Karpas-422 (cell line): ENCODE measurements at regions not wholly inside any gene's neighbourhood (a gene's known extent, or its start where the extent isn't known, plus 50 kb on each side); places are given as distances from the start of the nearest gene placed in this dataset.
A peak's percentile ranks its signal among the peaks of the same experiment; 100 is the strongest.

Source experiments
- DNase-seq: peaks from one replicate; pipeline ENCODE4 v3.0.0-alpha.2; 2015
- H2AFZ ChIP-seq: fragments of 200-600 bp; sonication (generic); 2 replicates; pipeline ENCODE4 v1.6.1; 2014; ENCODE audit warnings: antibody characterized with exemption, low read length, mixed read lengths
- H3K27ac ChIP-seq: fragments of 200-600 bp; sonication (generic); 2 replicates; pipeline ENCODE4 v1.5.1; 2014; ENCODE audit warnings: mild to moderate bottlenecking, low read length, moderate library complexity
- H3K27me3 ChIP-seq: fragments of 200-600 bp; sonication (generic); 2 replicates; pipeline ENCODE4 v1.6.1; 2014; ENCODE audit warnings: low read length, mixed read lengths
- H3K36me3 ChIP-seq: fragments of 200-600 bp; sonication (generic); 2 replicates; pipeline ENCODE4 v1.6.1; 2014; ENCODE audit warnings: low read length, mixed read lengths; ENCODE audit not compliant: insufficient read depth
- H3K4me1 ChIP-seq: fragments of 200-600 bp; sonication (generic); 2 replicates; pipeline ENCODE4 v1.6.1; 2014; ENCODE audit warnings: mild to moderate bottlenecking, low read length, mixed read lengths
- H3K4me2 ChIP-seq: fragments of 200-600 bp; sonication (generic); 2 replicates; pipeline ENCODE4 v1.6.1; 2014; ENCODE audit warnings: low read length, low read depth, mild to moderate bottlenecking; ENCODE audit not compliant: poor library complexity, severe bottlenecking
- H3K4me3 ChIP-seq: fragments of 200-600 bp; sonication (generic); 2 replicates; pipeline ENCODE4 v1.5.1; 2014; ENCODE audit warnings: mild to moderate bottlenecking, antibody characterized with exemption, low read length, mixed read lengths
- H3K79me2 ChIP-seq: fragments of 200-600 bp; sonication (generic); 2 replicates; pipeline ENCODE4 v1.6.1; 2014; ENCODE audit warnings: mild to moderate bottlenecking, low read length, mixed read lengths
- H3K9ac ChIP-seq: fragments of 200-600 bp; sonication (generic); 2 replicates; pipeline ENCODE4 v1.6.0; 2014; ENCODE audit warnings: low read length
- H3K9me2 ChIP-seq: fragments of 200-600 bp; sonication (generic), shearing (Covaris generic); replicated peaks from 2 replicates; pipeline ENCODE4 v1.6.0; 2014; ENCODE audit warnings: mild to moderate bottlenecking, low read length, moderate library complexity; ENCODE audit not compliant: insufficient read depth
- H3K9me3 ChIP-seq: fragments of 300-700, 200-600 bp; sonication (generic); 2 replicates; pipeline ENCODE4 v1.6.1; 2014; ENCODE audit warnings: low read length, mixed read lengths
- H4K20me1 ChIP-seq: fragments of 200-600 bp; sonication (generic); 2 replicates; pipeline ENCODE4 v1.6.1; 2014; ENCODE audit warnings: mild to moderate bottlenecking, antibody characterized with exemption, low read length, low read depth; ENCODE audit not compliant: insufficient read depth

DNA sequence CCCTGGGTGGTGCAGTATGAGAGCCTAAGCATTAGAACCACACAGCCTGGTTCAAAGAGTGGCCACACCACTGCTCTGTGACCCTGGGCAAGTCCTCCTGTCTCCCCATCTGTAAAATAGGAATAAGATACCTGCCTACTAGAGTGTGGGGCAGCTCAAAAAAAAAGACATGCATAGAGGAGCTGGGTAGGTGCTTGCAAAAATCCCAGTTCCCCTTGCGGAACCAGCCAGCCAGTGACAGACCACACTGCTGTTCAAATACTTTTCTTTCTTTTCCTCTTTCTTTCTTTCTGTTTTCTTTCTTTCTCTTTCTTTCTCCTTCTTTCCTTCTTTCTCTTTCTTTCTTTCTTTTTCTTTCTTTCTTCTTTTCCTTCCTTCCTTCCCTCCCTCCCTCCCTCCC, 63.0 kb upstream of the TRIM2 start:
- H3K9me3 ChIP-seq = no peaks in the 10 kb centered on the region
- no peaks in the 10 kb centered on the region for H3K36me3 ChIP-seq
- no peak overlapping the region for H3K4me3 ChIP-seq
- peaks cover 4% of the 10 kb centered on the region; the same call in 1 of the 2 replicates for H3K4me1 ChIP-seq
- H4K20me1 ChIP-seq = no peaks in the 10 kb centered on the region; the same call in 1 of the 2 replicates
- H2AFZ ChIP-seq = no peak overlapping the region
- H3K9me2 ChIP-seq = no peaks in the 10 kb centered on the region
- H3K79me2 ChIP-seq = no peaks in the 10 kb centered on the region
- DNase-seq = no peak
- no peaks in the 10 kb centered on the region for H3K27me3 ChIP-seq
- no peak overlapping the region for H3K4me2 ChIP-seq
- H3K27ac ChIP-seq = no peak overlapping the region
- H3K9ac ChIP-seq = no peak overlapping the region

DNA sequence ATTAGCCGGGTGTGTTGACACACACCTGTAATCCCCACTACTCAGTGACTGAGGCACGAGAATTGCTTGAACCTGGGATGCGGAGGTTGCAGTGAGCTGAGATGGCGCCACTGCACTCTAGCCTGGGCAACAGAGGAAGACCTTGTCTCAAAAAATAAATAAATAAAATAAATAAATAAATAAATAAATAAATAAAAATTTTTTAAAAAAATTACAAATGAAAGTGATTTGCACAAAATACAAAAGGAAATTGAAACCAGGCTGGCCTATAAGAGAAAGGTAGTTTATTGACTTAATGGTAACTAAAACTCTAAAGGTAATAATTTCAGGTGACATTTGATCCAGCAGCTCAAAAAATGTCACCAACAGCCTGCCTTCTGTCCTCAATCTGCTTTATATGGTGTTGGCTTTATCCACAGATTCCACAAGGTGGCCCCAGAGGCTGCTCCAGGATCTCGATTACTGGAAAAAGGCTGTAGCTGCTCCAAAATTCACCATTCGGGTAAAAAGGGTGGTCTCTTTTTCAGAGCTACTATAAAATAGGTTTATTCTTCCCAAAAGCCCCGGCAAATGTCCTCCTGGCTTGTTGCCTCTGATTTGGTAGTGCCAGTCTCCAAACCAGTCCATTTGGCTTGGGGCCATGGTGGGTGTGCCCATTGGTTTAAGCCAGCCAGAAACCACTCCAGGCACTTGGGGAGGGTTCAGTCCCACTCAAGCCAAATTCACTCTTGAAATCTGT, 61.4 kb upstream of the TRIM2 start:
- H3K4me1 ChIP-seq = peaks cover 4% of the 10 kb centered on the region; the same call in 1 of the 2 replicates
- no peak overlapping the region for H3K4me2 ChIP-seq
- H3K9me3 ChIP-seq = no peaks in the 10 kb centered on the region
- H3K36me3 ChIP-seq = no peaks in the 10 kb centered on the region
- no peaks in the 10 kb centered on the region for H3K27me3 ChIP-seq
- DNase-seq = peak; percentile 83
- no peaks in the 10 kb centered on the region; the same call in 1 of the 2 replicates for H4K20me1 ChIP-seq
- H2AFZ ChIP-seq = no peak overlapping the region
- H3K4me3 ChIP-seq = no peak overlapping the region
- H3K9ac ChIP-seq = no peak overlapping the region
- H3K79me2 ChIP-seq = no peaks in the 10 kb centered on the region
- no peaks in the 10 kb centered on the region for H3K9me2 ChIP-seq
- no peak overlapping the region for H3K27ac ChIP-seq

DNA sequence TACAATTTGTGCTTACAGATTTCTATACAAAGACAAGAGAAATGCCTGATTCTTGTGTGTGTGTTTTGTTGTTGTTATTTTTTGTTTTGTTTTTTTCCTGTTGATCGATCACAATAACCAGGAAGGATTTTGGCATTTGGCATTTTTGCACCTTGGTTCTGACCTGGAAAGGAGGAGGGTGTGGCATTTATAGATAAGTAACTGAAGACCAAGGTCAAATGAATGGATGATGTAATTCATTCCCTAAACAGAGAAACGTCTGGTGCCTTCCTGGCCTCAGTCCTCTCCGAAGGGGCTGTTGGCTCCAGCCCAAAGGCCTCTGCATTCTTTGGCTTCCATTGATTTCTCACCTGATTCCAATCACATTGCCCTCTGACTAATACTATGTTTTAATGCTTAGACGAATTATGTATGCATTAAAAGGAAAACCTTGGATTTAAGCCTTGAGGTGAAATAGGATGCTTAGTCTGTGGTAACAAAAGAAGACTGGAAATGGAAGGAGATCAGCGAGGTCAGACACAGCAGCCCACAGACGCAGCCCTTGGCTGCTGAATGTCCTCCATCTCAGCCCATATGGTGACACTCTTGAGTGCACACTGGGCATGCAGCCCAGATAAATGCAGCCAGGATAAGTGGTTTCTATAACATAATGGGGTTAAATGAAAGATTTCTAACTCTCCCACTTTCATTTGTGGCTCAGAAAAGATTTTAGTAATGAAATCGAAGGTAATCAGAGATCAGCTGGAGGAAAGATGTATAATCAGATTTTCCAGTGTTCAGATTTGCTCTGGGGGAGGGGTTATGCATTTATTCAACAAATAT, 60.5 kb upstream of the TRIM2 start:
- H3K4me3 ChIP-seq = no peak overlapping the region
- DNase-seq = no peak
- H3K27me3 ChIP-seq = no peaks in the 10 kb centered on the region
- H3K4me1 ChIP-seq = peaks cover 2% of the 10 kb centered on the region; the same call in 1 of the 2 replicates
- H3K9ac ChIP-seq = no peak overlapping the region
- no peaks in the 10 kb centered on the region for H3K9me3 ChIP-seq
- H3K27ac ChIP-seq = no peak overlapping the region
- H3K9me2 ChIP-seq = no peaks in the 10 kb centered on the region
- H3K4me2 ChIP-seq = no peak overlapping the region
- no peaks in the 10 kb centered on the region for H3K36me3 ChIP-seq
- H2AFZ ChIP-seq = no peak overlapping the region
- no peaks in the 10 kb centered on the region for H3K79me2 ChIP-seq
- no peaks in the 10 kb centered on the region; the same call in 1 of the 2 replicates for H4K20me1 ChIP-seq

DNA sequence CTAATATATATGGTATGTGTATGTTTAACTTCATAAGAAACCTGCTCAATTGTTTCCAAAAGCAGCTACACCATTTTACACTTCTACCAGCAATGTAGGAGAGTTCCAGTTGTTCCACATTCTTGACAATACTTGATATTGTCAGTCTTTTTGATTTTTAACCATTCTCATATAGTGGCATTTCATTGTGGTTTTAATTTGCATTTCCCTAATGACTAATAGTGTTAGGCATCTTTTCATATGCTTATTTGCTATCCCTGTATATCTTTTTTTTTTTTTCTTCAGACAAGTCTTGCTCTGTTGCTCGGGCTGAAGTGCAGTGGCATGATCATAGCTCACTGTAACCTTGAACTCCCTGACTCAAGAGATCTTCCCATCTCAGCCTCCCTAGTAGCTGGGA, 58.2 kb upstream of the TRIM2 start:
- Histone ChIP-seq H3K36me3 (no peaks in the 10 kb centered on the region), H3K79me2 (no peaks in the 10 kb centered on the region), H3K4me1 (no peaks in the 10 kb centered on the region), H3K9me3 (no peaks in the 10 kb centered on the region), H3K4me3 (no peak overlapping the region), H3K4me2 (no peak overlapping the region), H3K9ac (no peak overlapping the region), H3K9me2 (no peaks in the 10 kb centered on the region), H2AFZ (no peak overlapping the region), H4K20me1 (no peaks in the 10 kb centered on the region), H3K27me3 (no peaks in the 10 kb centered on the region), H3K27ac (no peak overlapping the region)
- no peak for DNase-seq

DNA sequence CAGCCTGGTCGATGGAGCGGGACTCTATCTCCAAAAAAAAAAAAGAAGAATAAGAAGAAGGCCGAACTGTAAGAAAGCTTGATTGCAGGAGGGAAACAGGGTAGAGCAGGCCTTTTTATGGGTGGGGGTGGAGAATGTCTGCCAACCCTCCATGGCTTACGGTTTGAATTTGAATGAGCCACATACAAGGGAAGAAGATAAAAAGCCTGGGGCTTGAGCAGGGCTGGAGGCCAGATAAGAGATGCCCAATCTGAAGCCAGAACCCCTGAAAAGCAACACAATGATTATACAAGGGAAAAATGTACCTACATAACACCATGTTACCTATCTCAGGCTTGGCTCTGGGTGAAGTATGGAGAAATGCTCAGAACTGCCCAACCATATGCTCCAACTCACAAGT, 57.3 kb upstream of the TRIM2 start:
- H3K9me3 ChIP-seq = no peaks in the 10 kb centered on the region
- peaks cover 4% of the 10 kb centered on the region for H3K4me1 ChIP-seq
- no peak overlapping the region for H3K4me2 ChIP-seq
- H3K4me3 ChIP-seq = no peak overlapping the region
- no peaks in the 10 kb centered on the region for H4K20me1 ChIP-seq
- H3K27ac ChIP-seq = no peak overlapping the region
- no peak overlapping the region for H3K9ac ChIP-seq
- H2AFZ ChIP-seq = no peak overlapping the region
- no peaks in the 10 kb centered on the region for H3K79me2 ChIP-seq
- no peaks in the 10 kb centered on the region for H3K9me2 ChIP-seq
- DNase-seq = no peak
- no peaks in the 10 kb centered on the region for H3K27me3 ChIP-seq
- H3K36me3 ChIP-seq = no peaks in the 10 kb centered on the region

DNA sequence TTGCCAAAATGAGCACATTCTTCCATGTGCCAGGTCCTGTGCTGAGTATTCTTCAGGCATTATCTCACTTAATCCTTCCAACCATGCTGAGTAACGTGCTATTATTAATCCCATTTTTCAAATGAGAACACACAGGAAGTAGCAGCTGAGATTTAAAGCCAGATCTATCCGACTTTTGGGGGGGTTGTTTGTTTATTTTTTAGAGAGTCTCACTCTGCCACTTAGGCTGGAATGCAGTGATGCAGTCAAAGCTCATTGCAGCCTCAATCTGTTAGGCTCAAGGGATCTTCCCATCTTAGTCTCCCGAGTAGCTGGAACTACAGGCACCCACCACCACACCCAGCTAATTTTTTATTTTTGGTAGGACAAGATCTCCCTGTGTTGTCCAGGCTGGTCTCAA, 55.5 kb upstream of the TRIM2 start:
- no peaks in the 10 kb centered on the region for H4K20me1 ChIP-seq
- H3K4me2 ChIP-seq = no peak overlapping the region
- H2AFZ ChIP-seq = no peak overlapping the region
- no peaks in the 10 kb centered on the region for H3K9me3 ChIP-seq
- DNase-seq = no peak
- H3K27ac ChIP-seq = no peak overlapping the region
- H3K9ac ChIP-seq = no peak overlapping the region
- H3K4me3 ChIP-seq = no peak overlapping the region
- H3K79me2 ChIP-seq = no peaks in the 10 kb centered on the region
- no peaks in the 10 kb centered on the region for H3K27me3 ChIP-seq
- H3K9me2 ChIP-seq = no peaks in the 10 kb centered on the region
- H3K4me1 ChIP-seq = peaks cover 21% of the 10 kb centered on the region
- H3K36me3 ChIP-seq = no peaks in the 10 kb centered on the region

DNA sequence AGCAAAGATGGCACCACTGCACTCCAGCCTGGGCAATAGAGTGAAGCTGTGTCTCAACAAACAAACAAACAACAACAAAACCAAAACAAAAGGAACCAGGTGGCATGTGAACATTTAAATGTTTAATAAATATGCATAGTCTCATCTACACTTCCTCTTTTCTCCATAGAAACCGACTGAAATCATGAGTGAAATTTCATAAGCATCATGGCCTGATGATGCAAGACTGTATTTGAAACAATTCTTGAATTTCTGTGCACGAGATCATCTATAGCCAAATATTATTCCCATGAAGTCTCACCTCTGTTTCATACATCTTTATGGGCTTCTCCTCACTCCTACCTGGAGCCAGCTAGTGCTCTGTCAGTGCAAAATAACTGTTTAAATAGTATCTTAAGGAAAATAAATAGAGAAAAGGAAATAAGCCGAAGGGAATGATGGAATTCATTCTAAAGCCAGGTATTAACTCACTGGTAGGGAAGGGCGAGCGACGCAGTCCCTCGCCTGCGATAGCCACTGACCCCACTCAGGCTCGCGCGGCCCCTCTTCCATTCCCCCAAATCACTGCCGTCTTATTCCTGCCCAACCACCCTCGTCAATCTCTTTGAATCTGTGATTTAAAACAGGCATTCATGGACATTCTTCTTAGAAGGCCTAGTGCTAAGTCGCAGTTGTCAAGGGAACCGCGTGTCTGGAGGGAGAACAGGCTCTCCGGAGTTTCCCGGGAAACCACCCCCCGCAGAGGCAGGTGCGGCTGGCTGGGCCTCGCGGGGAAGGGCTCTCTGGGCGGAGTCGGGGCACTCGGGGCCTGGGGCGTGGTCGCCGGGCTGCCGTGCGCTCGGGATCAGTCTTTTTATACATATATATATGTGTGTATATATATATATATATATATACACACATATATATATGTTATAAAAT, 52.4 kb upstream of the TRIM2 start:
- no peak overlapping the region for H3K27ac ChIP-seq
- no peaks in the 10 kb centered on the region for H3K9me3 ChIP-seq
- DNase-seq = peak; percentile 51
- H3K79me2 ChIP-seq = no peaks in the 10 kb centered on the region
- H3K4me3 ChIP-seq = no peak overlapping the region
- no peaks in the 10 kb centered on the region for H3K9me2 ChIP-seq
- no peak overlapping the region for H3K9ac ChIP-seq
- no peak overlapping the region for H3K4me2 ChIP-seq
- no peaks in the 10 kb centered on the region for H4K20me1 ChIP-seq
- no peaks in the 10 kb centered on the region for H3K27me3 ChIP-seq
- no peaks in the 10 kb centered on the region for H3K36me3 ChIP-seq
- peaks cover 40% of the 10 kb centered on the region for H3K4me1 ChIP-seq
- no peak overlapping the region for H2AFZ ChIP-seq
